H54 (cell line): ENCODE measurements at regions not wholly inside any gene's neighbourhood (a gene's known extent, or its start where the extent isn't known, plus 50 kb on each side); places are given as distances from the start of the nearest gene placed in this dataset.
"Not testable (repeated sequence)": the region's sequence is repeated elsewhere in the genome, so short reads cannot be mapped to it uniquely, and the experiment has no call there.

Source experiments
- DNase-seq: peaks from one replicate; pipeline ENCODE4 v3.0.0; 2011; ENCODE audit warnings: low spot score, mixed read lengths; ENCODE audit not compliant: insufficient read length
- FAIRE-seq: peaks from 3 replicates; lab custom pipeline; 2011; peaks lifted over from hg19 to GRCh38; lab: Jason Lieb, UNC
- POLR2A ChIP-seq: IDR thresholded peaks from 2 replicates; pipeline ENCODE4 v1.6.1; 2011; ENCODE audit warnings: low read depth, mild to moderate bottlenecking, low read length

DNA sequence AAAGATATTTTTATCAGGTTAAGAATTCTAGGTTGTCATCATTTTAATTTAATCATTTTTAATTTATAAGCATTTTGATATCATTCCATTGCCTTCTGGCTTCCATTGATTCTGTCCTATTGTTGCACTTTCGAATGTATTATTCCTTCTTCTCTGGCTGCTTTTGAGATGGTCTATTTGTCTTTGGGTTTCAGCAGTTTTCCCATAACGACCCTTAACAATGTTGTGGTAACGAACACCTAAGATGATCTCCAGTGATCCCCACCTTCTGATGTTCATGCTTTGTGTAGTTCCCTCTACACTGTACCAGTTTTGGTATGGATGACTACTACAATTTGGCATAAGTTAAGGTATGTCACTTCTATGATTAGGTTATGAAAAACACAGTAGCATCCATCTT, 59.9 kb downstream of the MINAR1 start:
- DNase-seq (no peak), FAIRE-seq (no peak)
- TF ChIP-seq POLR2A = no peak

DNA sequence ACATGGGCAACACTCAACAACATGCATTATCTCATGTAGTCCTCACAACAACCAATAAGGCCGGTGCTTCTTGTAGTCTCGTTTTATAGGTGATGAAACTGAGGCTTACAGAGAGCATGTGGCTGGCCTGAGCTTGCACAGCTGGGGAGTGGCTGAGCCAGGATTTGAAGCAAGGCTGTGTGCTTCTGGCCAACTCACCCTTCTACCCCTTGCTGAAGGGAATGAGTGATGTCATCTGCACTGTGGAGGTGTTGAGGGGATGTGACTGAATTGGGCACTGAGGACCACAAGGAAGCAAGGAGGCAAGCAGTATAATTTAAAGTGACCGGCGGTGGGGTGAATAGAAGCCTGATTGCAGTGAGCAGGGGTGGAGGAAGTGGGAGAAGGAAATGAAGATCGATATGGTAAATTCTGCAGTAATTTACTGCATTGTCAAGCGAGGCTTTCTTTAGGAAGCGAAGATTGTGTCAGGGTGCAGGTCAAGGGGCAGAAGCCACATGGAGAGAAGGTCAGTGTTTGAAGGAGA, 62.3 kb downstream of the MINAR1 start:
- FAIRE-seq (no peak), DNase-seq (no peak)
- TF ChIP-seq POLR2A = no peak

DNA sequence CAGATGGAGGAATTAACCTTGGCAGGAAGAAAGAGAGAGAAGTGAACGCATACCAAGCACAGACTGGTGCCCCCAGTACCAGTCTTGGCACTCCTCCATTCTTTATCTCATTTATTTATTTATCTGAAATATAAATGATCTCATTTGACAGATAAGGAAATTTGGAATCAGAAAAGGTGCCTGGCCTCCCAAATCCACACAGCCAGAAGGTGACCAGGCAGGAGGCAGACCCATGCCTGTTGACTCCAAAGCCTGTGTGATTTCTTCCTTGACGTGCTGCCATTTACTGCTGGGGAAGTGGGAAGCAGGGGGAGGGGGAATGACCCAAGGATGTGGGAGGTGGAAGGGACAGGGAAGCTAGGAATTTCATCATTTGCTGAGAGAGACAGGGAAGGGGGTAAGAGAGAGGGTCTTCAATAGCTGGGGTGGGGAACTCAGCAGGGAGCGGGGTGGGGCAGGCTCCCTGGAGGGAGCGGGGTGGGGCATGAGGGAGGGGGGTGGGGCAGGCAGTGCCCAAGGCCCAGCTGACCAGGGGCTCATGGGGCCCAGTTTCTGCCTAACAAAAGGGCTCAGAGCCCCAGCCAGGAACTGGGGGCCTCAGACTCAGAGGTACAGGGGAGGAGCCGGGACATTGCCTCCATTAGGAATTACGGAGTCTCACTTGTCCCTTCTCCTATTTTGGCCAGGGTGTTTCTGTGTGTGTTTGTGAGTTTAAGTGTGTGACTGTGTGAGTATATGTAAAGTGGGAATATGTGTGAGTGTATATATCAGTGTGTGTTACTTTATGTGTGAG, 63.0 kb downstream of the MINAR1 start:
- DNase-seq (no peak), FAIRE-seq (no peak)
- no peak for TF ChIP-seq POLR2A

DNA sequence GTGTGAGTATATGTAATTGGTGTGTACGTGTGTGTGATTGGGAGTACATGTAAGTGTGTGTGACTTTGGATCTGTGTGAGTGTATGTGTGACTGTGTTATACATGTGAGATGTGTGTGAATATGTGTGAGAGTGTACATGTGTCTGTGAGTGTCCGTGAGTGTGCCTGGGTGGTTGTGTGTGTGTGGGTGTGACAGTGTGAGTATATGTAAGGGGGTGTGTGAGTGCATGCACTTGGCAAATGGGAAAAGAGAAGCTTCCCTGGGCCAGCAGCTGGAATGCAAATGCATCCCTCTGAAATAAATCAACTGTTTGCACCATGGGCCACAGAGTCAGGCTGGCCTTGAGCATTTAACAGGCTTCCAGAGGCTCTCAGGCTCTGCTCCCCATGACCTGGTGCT, 63.6 kb downstream of the MINAR1 start:
- TF ChIP-seq POLR2A = no peak
- no peak for DNase-seq
- FAIRE-seq = no peak

DNA sequence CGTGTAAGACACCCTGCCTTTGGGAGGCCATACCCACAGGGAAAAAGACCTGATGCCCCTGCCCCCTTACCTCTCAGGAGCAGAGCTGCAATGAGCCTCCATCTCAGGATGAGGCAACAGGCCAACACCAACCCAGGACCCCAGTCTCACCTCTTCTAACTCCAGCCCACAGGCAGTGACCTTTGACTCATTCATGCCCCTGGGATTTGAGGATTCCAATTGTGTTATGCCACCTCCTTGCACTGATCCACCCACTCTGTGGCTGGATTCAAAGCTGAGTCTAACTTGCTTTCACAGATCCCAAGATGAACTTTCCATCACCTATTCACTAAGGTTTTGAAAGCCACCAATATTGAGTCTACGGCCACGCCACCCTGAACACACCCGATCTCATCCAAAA, 64.7 kb downstream of the MINAR1 start:
- FAIRE-seq (no peak), DNase-seq (no peak)
- TF ChIP-seq POLR2A = no peak

DNA sequence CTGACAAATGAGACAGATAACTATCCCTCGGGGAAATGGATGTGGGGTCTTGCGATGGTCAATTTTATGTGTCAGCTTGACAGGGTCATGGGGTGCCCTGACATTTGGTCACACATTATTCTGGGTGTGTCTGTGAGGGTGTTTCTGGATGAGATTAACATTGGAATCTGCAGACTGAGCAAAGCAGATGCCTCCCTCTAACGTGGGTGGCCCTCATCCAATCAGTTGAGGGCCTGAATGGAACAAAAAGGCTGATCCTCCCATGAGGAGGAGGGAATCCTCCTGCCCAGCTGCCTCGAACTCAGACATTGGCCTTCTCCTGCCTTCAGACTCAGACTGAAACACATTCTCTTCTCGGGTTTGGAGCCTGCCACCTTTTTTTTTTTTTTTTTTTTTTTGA, 69.0 kb downstream of the MINAR1 start:
- no peak for FAIRE-seq
- TF ChIP-seq POLR2A = no peak

DNA sequence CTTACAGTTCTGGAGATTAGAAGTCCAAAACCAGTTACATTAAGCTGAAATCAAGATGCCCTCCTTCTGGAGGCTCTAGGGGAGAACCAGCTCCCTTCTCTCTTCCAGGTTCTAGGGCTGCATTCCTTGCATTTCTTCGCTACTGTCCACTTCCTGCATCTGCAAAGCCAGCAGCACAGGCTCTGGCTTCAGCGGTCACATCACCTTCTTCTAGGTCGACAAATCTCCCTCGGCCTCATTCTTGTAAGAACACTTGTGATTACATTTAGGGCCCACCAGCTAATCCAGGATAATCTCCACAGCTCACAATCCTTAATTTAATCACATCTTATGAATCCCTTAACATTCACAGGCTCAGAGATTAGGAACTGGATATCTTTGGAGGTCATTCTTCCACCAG, 73.8 kb downstream of the MINAR1 start:
- DNase-seq (no peak), FAIRE-seq (no peak)
- TF ChIP-seq POLR2A = no peak

More for the DNA sequence above, 69.0 kb downstream of the MINAR1 start:
- DNase-seq = no peak

DNA sequence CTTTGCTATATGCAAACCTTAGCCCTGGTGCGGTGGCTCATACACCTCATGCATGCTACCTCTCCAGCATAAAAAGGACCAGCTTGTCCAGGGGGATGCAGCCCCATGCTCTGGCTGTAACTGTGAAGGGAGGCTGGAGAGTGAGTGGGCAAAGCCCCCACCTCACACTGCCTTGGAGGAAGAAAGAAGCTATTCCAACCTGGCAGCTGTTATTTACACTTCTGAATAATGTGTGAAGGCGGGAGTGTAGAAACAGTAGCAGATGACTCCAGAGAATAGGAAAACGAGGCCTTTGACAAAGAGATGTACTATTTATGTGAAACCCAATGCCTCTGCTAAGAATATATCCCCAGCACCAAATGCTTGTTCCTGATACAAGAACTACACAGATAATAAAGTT, 80.7 kb downstream of the MINAR1 start:
- not testable (repeated sequence) for DNase-seq, FAIRE-seq

DNA sequence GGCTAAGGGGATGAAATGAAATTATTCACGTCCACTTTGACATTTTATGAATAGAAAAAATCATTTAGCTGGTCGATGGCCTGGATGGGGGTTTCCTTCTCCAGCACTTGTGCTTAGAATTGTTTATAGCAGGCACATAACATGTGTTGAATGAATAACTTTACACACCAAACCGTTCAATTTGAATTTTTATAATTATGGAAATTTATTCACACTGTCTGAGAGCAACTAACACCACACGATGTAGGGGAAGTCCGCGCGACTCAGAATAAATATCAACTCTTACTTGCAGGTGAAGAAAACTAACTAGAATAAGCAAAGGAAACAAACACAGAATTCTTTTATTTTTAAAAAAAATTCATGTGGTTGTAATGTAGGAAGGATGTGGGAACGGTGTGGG, 81.3 kb downstream of the MINAR1 start:
- TF ChIP-seq POLR2A = no peak
- no peak for FAIRE-seq
- DNase-seq = no peak

DNA sequence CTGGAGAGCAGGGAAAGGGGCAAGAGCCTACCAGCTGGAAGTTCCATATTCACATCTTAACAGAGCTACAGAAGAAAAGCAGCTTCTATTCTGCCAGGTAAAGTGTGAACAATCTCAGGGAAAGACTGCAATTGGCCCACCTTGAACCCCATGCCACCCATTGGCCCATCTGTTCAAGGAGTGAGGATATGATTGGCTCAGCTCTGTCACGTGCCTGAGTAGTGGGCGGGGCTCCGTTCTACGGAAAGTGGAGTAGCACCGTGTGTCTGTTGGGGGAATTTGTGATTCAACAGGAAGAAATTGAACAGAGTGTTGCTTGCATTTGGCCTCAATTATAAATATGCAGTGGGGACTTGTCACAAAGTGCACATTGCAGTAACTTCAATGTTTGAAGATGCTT, 81.8 kb downstream of the MINAR1 start:
- TF ChIP-seq POLR2A = no peak
- DNase-seq (no peak), FAIRE-seq (no peak)

DNA sequence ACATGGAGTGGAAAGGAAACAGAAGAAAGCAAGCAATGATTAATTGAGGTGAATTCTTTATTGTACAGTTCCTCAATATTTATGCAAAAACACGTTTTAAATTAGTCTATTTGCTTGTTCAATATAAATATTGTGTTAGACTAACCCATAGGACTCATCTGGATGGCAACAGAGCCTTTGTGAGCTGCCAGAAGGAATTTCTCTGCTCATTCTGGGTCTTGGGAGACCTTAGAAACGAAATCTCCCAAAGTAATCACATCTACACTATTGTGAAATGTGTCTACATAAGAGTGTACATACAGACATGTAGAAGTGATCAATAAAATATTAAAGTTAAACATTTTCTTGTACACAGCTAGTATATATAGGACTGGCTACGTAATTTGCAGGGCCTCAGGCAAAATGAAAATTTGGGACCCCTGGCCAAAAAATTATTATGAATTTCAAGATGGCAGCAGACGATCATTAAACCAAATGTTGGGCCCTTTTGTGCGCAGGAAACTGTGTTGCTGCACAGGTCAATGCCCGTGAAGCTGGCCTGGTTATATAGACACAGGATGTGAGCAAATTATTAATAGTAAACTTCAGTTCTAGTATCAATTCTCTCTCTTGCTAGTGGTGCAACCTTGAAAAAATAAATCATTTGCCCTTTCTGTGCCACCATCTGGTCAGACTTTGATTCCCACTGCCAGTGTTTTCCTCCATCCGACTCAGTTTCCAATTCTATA, 83.3 kb downstream of the MINAR1 start:
- no peak for FAIRE-seq
- DNase-seq = no peak
- TF ChIP-seq POLR2A = no peak

DNA sequence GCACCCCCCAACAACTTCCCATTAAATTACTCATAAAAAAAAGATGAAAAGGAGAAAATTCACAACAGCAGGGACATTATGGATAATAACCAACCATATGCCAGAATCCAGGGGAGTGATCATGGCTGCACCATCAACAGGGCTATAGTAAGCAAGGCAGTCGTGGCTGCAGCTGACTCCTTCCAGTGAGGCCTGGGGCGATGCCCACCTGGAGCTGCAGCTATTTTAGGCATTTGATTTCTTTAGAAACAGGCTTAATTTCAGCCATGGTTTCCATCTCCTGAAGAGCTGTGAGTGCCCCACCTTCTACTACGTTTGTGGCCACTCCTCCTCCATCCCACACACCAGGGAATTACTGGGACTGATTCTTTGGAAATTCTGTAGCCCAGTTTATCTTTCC, 84.0 kb downstream of the MINAR1 start:
- DNase-seq (no peak), FAIRE-seq (no peak)
- TF ChIP-seq POLR2A = no peak

DNA sequence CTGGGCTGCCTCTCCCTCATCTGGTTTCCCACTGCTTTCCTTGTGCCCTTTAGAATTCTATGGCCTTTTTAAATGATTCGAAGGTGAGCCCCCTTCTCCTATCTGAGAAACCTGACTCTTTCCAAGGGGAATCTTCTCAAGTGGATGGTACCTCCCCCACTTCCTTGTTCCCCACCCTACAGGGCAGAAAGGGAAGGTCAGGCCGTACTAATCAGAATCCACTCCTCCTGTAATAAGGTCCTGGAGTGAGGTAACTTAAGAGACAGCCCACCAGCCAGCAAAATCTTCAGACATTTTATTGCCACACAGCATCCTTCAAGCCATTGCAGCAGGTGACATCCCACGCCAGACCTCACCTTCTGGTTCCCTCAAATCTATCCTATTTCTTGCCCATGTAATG, 84.5 kb downstream of the MINAR1 start:
- FAIRE-seq = no peak
- TF ChIP-seq POLR2A = no peak
- DNase-seq = no peak

DNA sequence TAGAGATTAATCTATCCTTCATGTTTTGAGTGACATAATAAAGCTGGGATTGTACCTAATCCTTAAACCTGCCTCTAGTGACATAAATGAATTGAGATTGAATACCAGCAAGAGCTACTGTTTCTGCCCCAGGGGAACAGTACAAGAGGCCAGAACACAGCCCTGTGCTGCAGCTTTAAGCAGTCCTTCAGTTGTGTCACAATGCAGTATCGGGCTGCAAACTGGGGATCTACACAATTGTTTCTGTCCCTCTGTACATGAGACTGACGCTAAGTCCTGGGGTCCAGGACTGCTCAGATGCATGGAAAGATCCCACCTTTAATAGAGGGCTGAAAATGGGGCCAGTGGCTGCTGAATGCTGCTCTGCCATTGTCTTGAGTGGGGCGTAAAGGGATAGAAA, 87.5 kb downstream of the MINAR1 start:
- TF ChIP-seq POLR2A = no peak
- FAIRE-seq = no peak
- DNase-seq = no peak

DNA sequence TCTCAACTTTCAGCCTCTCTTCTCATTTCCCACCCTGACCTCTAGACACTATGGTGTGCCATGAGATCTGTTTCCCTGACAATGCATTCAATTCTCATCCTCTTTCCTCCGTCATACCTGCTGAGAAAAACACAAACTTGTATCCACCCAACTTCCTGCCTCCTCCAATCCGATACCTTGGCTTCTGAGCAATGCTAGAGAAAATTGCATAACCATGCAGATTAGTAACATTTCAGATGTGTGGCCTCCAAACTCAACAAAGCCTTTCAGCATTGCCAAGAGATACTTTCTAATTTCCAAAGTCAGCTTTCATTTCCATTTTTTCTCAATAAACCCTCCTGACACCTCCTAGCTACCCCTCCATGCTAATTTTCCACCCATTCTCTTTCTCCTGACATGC, 88.5 kb downstream of the MINAR1 start:
- FAIRE-seq (no peak), DNase-seq (no peak)
- TF ChIP-seq POLR2A = no peak

DNA sequence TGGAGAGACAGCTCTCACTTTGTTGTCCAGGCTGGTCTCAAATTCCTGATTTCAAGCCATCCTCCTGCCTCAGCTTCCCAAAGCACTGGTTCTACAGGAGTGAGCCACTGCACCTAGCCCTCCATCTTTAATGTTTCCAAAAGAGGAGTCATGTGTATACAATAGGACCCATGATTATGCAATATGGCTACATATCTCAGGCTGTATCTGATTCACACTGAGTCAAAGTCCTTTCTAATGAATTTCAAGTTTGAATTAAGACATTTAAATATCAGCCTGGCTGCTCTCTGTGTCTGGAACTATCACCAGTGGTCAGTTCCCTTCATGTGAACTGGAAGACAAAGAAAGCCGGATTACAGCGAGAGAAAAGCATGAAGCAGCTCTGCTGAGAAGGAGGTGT, 90.5 kb downstream of the MINAR1 start:
- no peak for TF ChIP-seq POLR2A
- no peak for FAIRE-seq
- no peak for DNase-seq
